HG03196 (cell line): ENCODE measurements at regions not wholly inside any gene's neighbourhood (a gene's known extent, or its start where the extent isn't known, plus 50 kb on each side); places are given as distances from the start of the nearest gene placed in this dataset.
"Not testable (repeated sequence)": the region's sequence is repeated elsewhere in the genome, so short reads cannot be mapped to it uniquely, and the experiment has no call there.

Experiments
- ATAC-seq: cut with Tn5 transposase; IDR thresholded peaks from one replicate; pipeline ENCODE4 v1.9.1; 2021; ENCODE audit not compliant: unreplicated experiment

- no peak for ATAC-seq
Measured at GRCh38 chr2:53610260-53610659, 157.3 kb upstream of the CHAC2 start.

GRCh38 chr2:53609551-53609950 lies 158.1 kb upstream of the CHAC2 start:
- no peak for ATAC-seq

GRCh38 chr2:53608293-53608692 lies 159.3 kb upstream of the CHAC2 start:
- ATAC-seq = no peak

GRCh38 chr2:53600815-53601214 lies 166.8 kb upstream of the CHAC2 start:
- no peak for ATAC-seq

DNA sequence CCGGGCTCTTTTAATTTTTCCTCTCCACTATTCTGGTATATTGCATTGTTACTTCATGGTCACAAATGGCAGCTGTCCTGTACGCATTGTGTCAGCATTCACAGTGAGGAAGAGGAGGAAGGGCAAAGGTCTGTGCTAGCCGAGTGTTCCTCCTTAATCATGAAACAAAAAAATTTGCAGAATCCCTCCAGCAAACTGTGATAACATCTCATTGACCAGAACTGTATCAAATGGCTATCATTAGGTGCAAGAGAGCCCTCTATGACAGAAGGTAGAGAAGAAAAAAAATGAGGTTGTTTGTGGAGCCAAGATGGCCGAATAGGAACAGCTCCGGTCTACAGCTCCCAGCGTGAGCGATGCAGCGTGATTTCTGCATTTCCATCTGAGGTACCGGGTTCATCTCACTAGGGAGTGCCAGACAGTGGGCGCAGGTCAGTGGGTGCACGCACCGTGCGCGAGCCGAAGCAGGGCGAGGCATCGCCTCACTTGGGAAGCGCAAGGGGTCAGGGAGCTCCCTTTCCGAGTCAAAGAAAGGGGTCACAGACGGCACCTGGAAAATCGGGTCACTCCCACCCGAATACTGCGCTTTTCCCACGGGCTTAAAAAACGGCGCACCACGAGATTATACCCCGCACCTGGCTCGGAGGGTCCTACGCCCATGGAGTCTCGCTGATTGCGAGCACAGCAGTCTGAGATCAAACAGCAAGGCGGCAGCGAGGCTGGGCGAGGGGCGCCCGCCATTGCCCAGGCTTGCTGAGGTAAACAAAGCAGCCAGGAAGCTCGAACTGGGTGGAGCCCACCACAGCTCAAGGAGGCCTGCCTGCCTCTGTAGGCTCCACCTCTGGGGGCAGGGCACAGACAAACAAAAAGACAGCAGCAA lies 180.6 kb upstream of the CHAC2 start:
- not testable (repeated sequence) for ATAC-seq

DNA sequence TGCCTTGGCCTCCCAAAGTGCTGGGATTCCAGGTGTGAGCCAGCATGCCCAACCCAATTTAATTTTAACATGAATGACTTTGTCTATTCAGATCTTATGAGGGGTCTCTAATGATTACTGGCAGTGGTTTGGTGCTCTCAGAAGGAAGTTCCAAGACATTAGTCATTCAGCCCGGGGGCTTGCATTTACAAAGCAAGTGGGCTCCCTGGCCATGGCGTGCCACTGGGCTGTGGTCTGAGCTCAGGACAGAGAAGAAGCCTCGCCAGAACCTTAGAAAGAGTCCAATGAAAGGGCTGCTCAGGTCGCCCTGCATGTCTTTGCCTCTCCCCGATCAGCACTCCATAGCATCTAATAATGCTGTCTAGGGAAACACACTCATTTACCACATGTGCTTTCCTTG lies 182.6 kb upstream of the CHAC2 start:
- ATAC-seq = no peak

GRCh38 chr2:53583583-53583982 lies 184.0 kb upstream of the CHAC2 start:
- no peak for ATAC-seq

DNA sequence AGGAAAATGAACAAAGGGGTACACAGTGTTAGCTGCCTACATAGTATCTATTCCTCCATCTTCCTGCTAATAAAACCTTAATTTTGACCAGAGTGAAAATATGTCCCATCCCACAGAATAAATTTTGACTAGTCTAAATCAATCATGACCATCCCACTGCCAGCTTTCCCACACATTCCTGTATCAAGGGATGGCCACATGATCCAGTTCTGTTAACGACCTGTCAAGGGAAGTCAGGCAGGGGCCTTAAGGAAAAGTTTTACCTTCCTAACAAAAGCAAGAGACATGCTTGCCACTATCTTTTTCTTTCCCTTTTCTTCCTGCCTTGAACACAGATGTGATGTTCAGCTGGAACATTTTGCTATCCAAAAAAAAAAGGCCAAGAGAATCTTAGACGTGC lies 185.0 kb upstream of the CHAC2 start:
- ATAC-seq = no peak

DNA sequence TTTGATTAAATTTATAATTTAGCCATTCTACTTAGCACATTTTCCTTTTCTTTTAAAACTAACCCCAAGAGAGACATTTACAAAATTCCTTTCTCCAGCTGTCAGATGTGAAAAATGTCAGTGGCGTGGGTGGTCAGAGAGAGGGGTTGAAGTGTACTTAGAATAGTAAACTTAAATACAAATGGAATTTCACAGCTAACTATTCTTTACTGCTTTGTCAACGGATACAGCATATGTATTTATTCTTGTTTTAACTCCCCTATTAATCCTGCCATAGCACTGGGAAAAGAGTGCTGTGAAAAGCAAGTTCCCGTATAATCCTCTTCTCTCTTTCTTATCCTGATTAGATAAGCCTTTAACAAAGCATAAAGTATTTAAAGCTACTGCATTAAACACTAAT lies 191.4 kb upstream of the CHAC2 start:
- no peak for ATAC-seq

DNA sequence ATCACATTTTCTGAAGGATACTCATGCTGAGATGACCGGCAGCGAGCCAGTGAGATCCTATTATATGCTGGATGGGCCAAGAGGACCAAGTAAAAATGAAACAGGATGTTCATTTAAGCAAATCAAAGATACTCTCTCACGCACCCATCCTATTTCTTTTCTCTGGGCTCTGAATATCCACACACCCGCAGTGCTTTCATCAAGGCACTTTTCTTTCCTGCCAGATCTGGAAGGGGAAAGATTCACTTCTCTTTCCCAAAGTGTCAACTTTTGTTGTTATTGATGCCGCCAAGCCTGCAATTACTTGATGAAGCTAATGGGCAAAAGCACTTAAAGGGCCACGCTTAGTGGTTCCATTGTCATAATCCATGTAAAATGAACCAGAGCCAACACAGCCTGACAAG lies 191.9 kb upstream of the CHAC2 start:
- ATAC-seq = no peak

DNA sequence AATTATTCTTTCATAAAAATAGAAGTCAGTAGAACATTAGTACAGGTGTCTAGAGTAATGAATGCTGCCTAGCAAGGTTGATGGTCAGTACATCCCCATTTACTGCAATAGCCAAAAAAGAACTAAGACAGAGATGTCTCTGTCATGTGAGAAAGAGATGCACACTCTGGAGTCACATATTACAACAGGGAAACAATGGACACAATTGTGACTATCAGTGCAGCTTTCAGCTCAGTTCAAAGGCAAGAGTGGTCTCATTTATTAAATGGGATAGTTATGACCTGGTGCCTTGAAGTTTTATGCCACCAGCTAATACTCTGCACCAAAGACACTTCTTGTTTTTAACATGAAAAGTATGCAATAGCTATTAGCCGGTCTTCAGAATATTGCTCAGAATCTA lies 194.9 kb upstream of the CHAC2 start:
- ATAC-seq = no peak

DNA sequence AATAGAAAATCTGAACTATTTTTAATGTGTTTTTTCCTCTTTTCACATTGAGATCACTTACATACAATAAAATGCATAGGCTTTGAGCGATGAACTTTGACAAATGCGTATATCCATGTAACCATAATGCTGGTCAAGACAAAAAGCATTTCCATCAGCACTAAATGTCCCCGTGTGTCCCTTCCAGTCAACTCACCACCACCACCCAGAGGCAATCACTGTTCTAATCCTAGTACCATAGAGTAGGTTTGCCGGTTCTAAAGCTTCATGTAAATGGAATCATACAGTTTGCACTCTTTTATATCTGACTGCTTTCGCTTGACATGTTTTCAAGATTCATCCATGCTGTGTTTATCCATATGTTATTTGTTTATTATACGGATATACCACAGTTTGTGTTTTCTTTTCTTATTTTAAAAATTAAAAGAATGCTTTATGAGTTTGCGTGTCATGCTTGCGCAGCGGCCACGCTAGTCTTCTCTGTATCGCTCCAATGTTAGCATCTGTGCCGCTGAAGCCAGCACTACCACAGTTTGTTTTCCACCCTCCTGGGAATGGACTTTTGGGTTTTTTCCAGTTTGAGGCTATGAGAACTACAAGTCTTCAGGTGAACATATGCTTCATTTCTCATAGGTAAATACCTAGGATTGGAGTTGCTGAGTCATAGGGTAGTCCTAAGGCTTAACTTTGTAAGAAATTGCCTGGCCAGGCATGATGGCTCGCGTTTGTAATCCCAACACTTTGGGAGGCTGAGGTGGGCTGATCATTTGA lies 197.5 kb upstream of the CHAC2 start:
- no peak for ATAC-seq

GRCh38 chr2:53568469-53568868 lies 199.1 kb upstream of the CHAC2 start:
- ATAC-seq = no peak

- no peak for ATAC-seq
Measured at GRCh38 chr2:53567073-53567472, 200.5 kb upstream of the CHAC2 start.

DNA sequence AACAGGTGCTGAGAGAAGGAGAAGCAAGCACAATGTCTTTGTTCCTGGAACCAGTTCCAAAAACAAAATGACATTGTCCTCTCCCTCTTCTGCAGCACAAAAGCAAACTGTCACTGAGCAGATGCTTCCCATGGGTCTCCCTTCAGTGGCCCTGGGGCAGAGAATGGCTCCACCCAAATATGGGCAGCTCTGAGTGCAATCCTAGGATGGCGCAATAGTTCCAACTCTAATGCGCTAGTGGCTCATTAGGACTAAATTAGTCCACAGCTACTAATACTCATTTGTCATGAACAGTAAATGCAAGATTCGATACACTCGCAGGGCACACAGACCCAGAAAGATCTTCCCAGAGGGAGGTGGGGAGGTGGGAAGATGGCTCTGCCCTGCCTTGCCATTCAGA lies 205.2 kb upstream of the CHAC2 start:
- no peak for ATAC-seq

DNA sequence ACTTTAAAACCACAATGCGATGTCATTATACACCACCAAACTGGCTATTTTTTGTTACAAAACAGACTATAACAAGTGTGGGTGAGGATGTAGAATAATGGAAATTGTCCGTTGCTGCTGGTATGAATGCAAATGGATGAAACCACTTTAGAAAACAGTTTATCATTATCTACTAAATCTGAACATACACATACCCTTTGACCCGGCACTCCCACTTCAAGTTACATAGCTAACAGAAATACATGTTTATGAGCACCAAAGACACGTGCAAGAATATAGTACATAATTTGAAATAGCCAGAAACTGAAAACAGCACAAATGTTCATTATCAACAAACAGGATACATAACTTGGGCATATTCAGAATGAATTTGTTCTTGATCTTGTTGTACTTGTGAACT lies 206.4 kb upstream of the CHAC2 start:
- no peak for ATAC-seq

DNA sequence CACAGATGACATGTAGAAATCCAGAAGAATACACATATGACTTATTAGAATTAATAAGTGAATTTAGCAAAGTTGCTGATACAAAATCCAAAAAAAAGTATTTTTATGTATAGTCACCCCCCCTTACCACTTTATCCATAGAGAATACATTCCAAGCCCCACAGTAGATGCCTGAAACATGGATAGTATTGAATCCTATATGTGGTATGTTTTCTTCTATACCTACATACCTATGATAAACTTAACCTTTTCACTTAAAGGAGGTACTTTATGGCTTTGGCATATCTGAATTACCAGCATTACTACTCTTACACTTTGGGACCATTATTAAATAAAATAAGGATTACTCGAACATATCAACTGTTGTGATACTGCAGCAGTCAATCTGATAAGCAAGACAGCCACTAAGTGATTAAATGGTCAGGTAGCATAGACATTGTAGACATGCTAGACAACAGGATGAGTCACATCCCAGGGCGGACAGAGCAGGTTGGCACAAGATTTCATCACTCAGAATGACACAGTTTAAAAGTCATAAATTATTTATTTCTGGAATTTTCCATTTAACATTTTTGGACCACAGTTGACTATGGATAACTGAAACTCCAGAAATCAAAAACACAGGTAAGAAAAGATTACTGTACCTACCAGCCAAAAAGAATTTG lies 208.2 kb upstream of the CHAC2 start:
- ATAC-seq = no peak

DNA sequence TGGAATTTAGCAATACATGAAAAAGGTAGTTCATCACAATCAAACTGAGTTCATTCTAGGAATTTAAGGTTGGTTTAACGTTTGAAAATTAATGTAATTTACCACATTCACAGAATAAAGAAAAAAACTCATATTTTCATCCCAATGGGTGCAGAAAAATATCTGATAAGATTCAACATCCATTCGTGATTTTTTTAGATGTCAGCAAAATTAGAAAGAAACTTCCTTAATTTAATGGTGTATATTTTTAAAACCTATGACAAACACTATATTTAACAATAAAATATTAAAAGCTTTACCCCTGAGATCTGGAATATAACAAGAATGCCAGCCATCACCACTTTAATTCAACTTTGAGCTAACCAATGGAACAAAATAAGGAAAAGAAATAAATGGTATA lies 208.7 kb upstream of the CHAC2 start:
- no peak for ATAC-seq

DNA sequence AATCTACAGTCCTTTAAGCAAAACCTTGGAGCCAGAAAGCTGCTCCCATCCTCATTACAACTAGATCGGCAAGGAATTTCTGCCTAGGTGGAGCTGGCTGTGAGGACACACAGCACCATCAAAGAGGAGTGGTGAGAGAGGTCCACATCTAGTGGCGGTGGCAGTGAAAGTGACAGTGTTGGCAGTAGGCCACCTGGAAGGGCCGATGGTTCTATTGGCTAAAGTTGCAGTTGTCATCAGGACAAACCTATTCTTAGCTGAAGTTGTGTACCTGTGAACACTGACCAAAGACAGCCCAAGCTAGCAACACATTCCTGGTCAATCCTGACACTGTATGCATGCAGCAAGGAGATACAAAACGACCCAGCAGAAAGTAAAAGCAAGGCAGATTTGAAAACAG lies 218.1 kb upstream of the CHAC2 start:
- no peak for ATAC-seq

DNA sequence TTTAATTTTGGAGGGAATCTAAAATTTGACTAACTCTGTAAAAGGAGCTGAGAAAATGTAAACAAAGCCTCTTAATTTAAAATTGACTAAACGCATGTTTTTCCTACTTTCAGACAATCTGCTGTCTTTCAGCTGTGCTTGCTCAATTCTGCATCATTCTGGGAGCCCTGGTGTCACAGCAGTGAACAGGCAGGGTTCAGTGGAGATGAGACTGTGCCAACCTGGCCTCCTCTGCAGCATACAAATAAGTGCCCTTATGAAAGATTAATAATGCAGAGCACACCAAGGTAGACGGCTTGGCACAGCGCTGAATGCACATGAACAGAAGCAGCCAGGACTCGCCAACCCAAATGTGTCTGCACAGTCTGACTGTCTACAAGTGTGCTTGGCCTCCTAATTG lies 222.0 kb upstream of the CHAC2 start:
- ATAC-seq = no peak

- ATAC-seq = no peak
Measured at GRCh38 chr2:53544871-53545558, 222.6 kb upstream of the CHAC2 start.
